ENCODE measurements at regions not wholly inside any gene's neighbourhood (a gene's known extent, or its start where the extent isn't known, plus 50 kb on each side); places are given as distances from the start of the nearest gene placed in this dataset.
"Not testable (repeated sequence)": the region's sequence is repeated elsewhere in the genome, so short reads cannot be mapped to it uniquely, and the experiment has no call there.

DNA sequence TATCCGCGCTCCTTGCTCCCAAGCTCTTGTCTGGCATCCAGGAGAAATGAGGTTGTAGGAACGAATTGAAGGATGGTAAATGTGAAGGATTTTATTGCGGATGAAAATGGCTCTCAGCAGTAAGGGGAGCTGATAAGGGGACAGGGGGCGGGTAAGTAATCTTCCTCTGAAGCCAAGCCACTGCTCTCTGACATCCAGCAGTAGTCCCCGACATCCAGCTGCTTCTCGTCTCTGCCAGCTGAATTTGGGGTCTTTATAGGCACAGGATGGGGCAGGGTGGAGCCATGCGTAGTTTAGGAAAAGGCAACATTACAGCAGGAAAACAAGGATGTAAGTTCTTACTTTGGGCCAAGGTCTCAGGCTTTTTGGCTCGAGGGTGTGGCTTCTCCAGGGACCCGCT lies 1370.1 kb upstream of the RAG2 start:
- no peak for DNase-seq

- DNase-seq, result no peak
Observed at GRCh38 chr11:37967635-37968034, 1369.6 kb upstream of the RAG2 start.

- DNase-seq, result no peak
Observed at GRCh38 chr11:37963440-37963839, 1365.4 kb upstream of the RAG2 start.

GRCh38 chr11:37957717-37958116 lies 1359.7 kb upstream of the RAG2 start:
- no peak for DNase-seq

- no peak for DNase-seq
Observed at GRCh38 chr11:37951996-37952395, 1354.0 kb upstream of the RAG2 start.

GRCh38 chr11:37948258-37948657 lies 1350.2 kb upstream of the RAG2 start:
- DNase-seq, result no peak

DNA sequence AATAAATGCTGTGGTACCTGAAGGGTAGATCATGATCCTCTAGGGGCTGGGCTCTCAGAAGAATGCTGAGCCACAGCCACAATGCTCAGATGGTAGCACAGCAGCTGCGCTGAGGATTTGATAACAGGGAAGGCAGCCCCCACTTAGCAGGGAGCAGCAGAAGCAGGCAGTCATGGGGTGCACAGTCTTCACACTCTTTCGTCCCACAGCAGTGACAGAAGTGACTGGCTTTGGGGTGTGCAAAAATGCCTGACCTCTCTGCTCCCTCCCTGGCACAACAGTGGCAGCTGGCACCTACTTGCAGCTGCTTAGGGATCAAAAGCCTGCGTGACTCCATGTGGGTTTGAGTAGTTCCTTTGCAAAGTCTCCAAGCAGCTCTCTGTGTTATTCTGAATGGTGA lies 1349.8 kb upstream of the RAG2 start:
- DNase-seq, result peak; percentile 25

GRCh38 chr11:37946155-37946766 lies 1348.2 kb upstream of the RAG2 start:
- peak; percentile 27 for DNase-seq

- no peak for DNase-seq
Observed at GRCh38 chr11:37942081-37942480, 1344.0 kb upstream of the RAG2 start.

- DNase-seq, result no peak
Observed at GRCh38 chr11:37929100-37929653, 1331.1 kb upstream of the RAG2 start.

GRCh38 chr11:37926772-37927171 lies 1328.7 kb upstream of the RAG2 start:
- DNase-seq, result no peak

- no peak for DNase-seq
Observed at GRCh38 chr11:37916331-37916730, 1318.3 kb upstream of the RAG2 start.

DNA sequence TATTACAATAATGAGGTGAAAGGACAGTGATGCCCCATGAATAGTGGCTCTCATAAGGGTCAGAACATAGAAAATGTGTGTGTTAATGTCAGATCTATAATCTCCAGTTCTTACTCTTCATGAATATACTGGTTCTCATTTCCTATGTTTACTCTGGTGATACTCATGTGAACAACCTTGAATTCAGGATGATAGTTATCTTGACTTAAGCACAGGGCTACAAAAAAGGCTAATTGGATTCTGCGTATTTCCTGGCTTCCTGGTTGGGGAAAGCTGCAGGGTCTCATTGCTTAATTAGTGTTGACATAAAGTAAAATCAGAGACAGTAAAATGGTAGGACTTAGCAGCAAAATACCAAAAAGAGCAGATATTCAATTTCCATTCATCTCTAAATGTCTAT lies 1316.8 kb upstream of the RAG2 start:
- no peak for DNase-seq

DNA sequence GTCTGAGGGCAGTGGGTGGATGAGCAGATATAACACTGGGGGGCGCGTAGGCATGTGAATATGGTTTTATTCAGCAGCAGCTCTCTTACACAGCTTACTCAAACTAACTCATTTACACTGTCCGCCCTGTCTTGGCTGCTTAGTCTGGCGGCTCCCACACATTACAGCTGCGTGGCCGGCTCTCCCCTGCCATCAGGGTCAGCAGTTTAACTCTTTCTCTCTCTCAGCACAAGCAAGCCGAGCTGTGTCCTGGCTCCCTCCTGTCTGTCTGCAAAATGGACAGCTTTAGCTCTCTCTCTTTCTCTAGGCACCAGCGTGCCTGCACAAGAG lies 1310.1 kb upstream of the RAG2 start:
- no peak for DNase-seq

GRCh38 chr11:37907436-37908218 lies 1309.6 kb upstream of the RAG2 start:
- no peak for DNase-seq

DNA sequence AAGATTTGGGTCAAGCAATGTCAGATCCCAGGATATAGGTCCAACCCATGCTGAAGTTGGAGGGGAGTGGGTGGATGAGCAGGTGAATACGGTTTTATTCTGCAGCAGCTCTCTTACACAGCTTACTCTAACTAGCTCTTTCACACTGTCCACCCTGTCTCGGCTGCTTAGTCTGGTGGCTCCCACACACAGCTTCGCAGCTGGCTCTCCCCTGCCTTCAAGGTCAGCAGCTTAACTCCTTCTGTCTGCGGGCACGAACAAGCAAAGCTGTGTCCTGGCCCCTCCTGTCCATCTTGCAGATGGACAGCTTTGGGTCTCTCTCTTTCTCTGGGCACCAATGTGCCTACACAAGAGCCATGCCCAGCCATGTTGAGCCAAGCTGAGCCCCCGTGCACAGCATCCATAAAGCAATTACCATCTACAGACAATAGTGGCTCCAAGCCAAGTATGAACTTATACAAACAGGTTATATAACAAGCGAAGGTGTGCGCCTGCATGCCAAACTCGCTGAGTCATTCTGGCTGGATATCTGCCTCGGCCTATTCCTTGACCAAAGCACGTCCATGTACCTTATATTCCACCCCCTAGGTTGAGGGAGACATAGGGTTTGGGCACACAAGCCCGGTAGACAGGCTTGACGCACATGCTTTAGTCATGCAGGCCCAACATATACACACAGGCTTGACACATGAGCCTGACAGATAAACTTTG lies 1307.8 kb upstream of the RAG2 start:
- DNase-seq, result no peak

DNA sequence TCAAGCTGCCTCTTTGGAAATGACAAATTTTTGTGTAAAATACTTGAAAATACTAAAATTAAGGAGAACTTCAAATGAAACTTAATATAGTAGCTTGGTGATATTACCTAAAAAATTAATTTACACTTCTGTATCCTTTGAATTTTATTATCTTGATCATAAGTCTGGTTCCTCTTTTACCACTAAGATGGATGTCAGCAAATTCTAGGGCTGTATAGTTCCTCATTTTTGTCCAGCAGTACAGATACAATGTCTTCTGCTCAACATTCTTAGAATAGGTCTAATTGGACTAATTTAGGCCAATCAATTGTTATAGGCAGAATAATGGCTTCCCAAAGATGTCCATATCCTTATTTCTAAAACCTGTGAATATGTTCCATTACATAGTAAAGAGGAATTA lies 1298.0 kb upstream of the RAG2 start:
- no peak for DNase-seq

DNA sequence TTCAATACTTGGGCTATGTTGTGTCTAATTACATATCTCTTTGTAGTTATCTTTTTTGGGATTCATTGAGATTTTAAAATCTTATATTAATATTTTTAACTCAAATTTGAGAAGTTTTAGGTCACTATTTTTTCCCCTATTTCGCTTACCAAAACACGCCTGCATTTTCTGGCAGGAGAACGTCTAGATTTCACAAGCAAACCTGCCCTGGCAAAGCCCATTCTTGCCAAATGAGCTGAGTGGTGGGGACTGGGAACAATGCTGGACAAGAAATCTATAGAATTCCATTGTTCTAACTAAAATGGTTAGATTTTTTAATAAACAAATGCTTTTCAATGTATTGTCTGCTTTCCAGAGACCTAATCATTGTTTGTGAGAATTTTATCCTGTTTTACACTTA lies 1283.7 kb upstream of the RAG2 start:
- DNase-seq, result no peak

DNA sequence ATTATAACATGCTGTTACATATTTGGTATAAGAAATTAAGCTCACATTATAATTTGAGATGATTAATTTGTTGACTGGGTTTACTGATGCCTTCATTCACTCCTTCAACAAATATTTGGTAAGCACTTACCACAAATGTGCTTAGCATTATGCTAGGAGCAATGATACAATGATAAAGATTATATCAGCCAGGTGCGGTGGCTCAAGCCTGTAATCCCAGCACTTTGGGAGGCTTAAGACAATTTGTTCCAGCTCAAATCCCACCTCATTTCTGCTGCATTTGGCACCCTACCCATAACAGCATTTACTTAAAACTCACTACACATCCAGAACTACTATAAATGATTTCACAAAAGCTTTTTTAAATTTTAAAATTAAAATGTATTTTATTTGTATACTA lies 1263.6 kb upstream of the RAG2 start:
- DNase-seq, result no peak

GRCh38 chr11:37858806-37859537 lies 1260.9 kb upstream of the RAG2 start:
- DNase-seq, result not testable (repeated sequence)

- DNase-seq, result no peak
Observed at GRCh38 chr11:37858398-37858797, 1260.4 kb upstream of the RAG2 start.

DNA sequence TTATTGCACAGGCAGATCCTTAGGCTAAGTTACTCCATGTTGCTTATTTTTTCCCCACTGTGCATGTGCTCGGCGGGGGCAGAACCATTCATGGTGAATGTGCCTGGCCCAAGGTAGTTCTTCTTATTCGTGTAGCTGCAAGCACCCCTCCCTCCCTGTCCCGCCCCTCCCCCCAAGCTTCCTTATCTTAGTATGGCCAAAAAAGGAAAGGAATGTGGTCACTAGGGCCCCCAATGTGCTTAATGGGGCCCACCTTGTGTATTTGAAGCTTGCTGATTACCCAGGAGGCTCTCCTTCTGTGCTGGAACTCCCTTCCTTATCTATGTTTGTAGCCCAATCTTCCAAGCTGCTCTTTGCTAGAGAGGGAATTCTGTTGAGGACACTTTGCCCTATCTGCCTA lies 1259.7 kb upstream of the RAG2 start:
- no peak for DNase-seq

GRCh38 chr11:37849706-37850105 lies 1251.7 kb upstream of the RAG2 start:
- no peak for DNase-seq
